ENCODE measurements at regions not wholly inside any gene's neighbourhood (a gene's known extent, or its start where the extent isn't known, plus 50 kb on each side); places are given as distances from the start of the nearest gene placed in this dataset.

- no peak overlapping the region for H3K27ac ChIP-seq
- no peak for TF ChIP-seq CTCF (conservative IDR thresholded peaks at IDR 0.05)
These were observed 341.7 kb downstream of the LRRC3B start for GRCh38 chr3:26964313-26964712.

DNA sequence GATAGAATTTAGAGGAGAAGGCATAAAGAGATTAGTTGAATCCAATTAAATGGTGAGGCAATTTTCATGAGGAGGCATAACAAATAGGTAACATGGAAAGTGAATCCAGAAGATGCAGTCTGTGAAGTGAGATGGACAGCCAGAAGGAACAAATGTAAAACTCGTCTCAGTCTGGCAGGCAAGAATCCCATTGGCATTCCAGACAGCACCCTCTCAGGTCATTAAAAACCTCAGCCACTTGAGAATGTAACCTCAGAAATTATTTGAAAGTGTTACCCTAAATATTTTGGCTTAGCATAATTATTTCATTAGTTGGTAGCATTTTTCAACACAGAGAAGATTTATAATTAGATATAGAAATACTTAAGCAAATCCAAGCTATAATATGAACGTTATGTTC is 342.3 kb downstream of the LRRC3B start:
- no peak overlapping the region for H3K27ac ChIP-seq
- TF ChIP-seq CTCF (conservative IDR thresholded peaks at IDR 0.05) = no peak

GRCh38 chr3:26967501-26967900 is 344.9 kb downstream of the LRRC3B start:
- no peak overlapping the region for H3K27ac ChIP-seq
- no peak for TF ChIP-seq CTCF (conservative IDR thresholded peaks at IDR 0.05)

DNA sequence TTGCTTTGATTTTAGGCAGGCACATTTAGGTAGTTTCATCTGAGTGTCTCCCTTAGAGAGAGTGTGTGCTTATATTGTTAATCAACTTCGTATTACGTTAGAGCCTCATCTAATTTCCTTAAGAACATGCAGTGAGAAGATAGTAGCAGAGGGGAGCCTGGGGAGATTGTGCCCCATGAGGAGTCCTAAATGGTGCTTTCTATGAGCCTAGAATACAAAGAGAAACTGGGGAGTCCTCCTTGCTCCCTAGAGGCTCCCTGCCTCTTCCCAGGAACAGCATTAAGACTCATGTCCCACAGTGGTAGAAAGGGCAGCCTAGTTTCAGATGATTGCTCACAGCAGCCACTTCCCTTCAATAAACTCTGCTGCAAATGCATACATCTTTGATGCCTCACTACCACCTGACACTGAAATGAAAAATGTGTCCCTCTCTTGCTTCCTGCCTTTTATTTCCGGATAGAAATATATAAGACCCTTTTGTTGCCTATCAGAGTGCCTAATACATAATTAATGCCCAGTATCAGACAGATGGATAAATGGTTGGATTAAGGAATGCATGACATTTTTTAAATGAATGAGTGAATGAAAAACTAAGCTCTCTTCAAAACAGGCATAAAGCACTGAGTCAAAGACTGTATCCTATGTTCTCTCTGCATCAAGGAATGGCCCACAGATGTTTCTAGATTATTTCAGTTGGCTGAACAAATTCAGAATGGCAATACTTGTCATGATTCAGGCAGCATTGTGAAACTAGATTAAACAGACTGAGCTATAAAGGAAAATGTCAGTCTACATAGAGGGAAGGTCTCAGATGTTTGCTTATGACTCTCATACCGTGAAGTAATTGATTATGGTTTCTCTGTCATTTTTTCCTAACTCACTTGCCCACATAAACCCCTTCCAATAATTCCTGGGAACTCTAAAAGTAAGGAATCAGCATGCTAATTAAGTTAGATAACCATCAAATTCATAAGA is 362.1 kb downstream of the LRRC3B start:
- no peak for TF ChIP-seq CTCF (conservative IDR thresholded peaks at IDR 0.05)
- no peak overlapping the region for H3K27ac ChIP-seq

DNA sequence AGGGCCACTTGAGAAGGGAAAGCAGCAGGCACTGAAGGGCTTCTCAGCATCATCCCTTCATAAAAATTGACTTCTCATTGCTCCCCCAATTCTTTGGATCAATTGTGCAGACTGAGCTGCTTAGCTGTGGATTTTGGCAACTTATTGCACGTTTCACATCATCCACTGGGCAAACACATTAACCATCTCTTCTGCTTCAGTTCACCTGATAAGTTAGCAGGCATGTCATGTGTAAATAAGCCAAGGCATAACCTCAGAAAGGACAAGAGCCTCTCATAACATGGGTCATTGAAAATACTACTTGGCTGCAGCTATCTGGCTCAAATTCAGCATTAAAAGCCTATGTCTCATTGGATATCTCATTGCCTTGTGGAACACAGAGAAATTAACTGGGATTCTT is 366.5 kb downstream of the LRRC3B start:
- TF ChIP-seq CTCF (conservative IDR thresholded peaks at IDR 0.05) = no peak
- H3K27ac ChIP-seq = no peak overlapping the region

GRCh38 chr3:26997226-26997625 is 372.0 kb downstream of the NEK10 start:
- no peak for TF ChIP-seq CTCF (conservative IDR thresholded peaks at IDR 0.05)
- no peak overlapping the region for H3K27ac ChIP-seq

DNA sequence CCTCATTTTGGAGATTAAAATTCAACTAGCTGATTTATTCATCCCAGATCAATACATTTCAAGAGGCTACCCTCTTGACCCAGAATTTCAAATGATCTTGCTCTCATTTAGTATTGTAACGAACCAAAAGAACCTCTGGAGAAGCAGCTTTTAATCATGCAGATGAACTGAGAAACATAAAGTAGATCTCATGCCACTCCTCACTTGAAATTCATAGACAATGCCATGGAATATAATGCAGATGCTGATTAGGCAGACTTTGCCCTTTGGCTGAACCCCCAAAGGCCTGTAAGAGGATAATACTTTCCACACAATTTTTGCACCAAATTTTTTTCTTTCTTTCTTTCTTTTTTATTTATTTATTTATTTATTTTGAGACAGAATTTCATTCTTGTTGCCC is 358.3 kb downstream of the NEK10 start:
- no peak overlapping the region for H3K27ac ChIP-seq
- no peak for TF ChIP-seq CTCF (conservative IDR thresholded peaks at IDR 0.05)
